Retinal pigment epithelial cell (primary cell): ENCODE measurements at regions not wholly inside any gene's neighbourhood (a gene's known extent, or its start where the extent isn't known, plus 50 kb on each side); places are given as distances from the start of the nearest gene placed in this dataset.

Source experiments
- DNase-seq: peaks from one replicate; pipeline ENCODE4 v3.0.0-alpha.2; 2010; ENCODE audit warnings: low read depth
- H3K4me3 ChIP-seq: 2 replicates; pipeline ENCODE4 v1.5.1; 2011; ENCODE audit warnings: mild to moderate bottlenecking, low read length, control low read depth, moderate library complexity
- CTCF ChIP-seq: conservative IDR thresholded peaks from 2 replicates; pipeline ENCODE4 v1.5.1; 2011; ENCODE audit warnings: low read depth, low read length, control low read depth, inconsistent platforms

GRCh38 chr3:43180027-43180426, 74.1 kb upstream of the POMGNT2 start:
- peak; percentile 34 for DNase-seq
- no peak for TF ChIP-seq CTCF
- no peak overlapping the region for H3K4me3 ChIP-seq

GRCh38 chr3:43178891-43179366, 73.0 kb upstream of the POMGNT2 start:
- DNase-seq: peak; percentile 95
- TF ChIP-seq CTCF: no peak
- H3K4me3 ChIP-seq: no peak overlapping the region

- H3K4me3 ChIP-seq: no peak overlapping the region
- DNase-seq: no peak
- TF ChIP-seq CTCF: no peak
These were observed 71.2 kb upstream of the POMGNT2 start for GRCh38 chr3:43177085-43177484.

- no peak for DNase-seq
- H3K4me3 ChIP-seq: no peak overlapping the region
- TF ChIP-seq CTCF: no peak
These were observed 70.8 kb upstream of the POMGNT2 start for GRCh38 chr3:43176666-43177065.

- TF ChIP-seq CTCF: no peak
- DNase-seq: no peak
- no peak overlapping the region for H3K4me3 ChIP-seq
These were observed 69.7 kb upstream of the POMGNT2 start for GRCh38 chr3:43175541-43175940.

- DNase-seq: no peak
- H3K4me3 ChIP-seq: no peak overlapping the region
- TF ChIP-seq CTCF: no peak
These were observed 68.1 kb upstream of the POMGNT2 start for GRCh38 chr3:43173949-43174348.

GRCh38 chr3:43171748-43172147, 65.9 kb upstream of the POMGNT2 start:
- H3K4me3 ChIP-seq: no peak overlapping the region
- peak; percentile 43 for DNase-seq
- no peak for TF ChIP-seq CTCF
